Mesenteric fat pad (tissue), 1 donor: ENCODE measurements at regions not wholly inside any gene's neighbourhood (a gene's known extent, or its start where the extent isn't known, plus 50 kb on each side); places are given as distances from the start of the nearest gene placed in this dataset.

Source experiments
- DNase-seq: peaks from one replicate; pipeline ENCODE4 v3.0.0-alpha.2; 2020; ENCODE audit warnings: low spot score
- donor health status: DM: yes; HTN: yes; CAD: no.

DNA sequence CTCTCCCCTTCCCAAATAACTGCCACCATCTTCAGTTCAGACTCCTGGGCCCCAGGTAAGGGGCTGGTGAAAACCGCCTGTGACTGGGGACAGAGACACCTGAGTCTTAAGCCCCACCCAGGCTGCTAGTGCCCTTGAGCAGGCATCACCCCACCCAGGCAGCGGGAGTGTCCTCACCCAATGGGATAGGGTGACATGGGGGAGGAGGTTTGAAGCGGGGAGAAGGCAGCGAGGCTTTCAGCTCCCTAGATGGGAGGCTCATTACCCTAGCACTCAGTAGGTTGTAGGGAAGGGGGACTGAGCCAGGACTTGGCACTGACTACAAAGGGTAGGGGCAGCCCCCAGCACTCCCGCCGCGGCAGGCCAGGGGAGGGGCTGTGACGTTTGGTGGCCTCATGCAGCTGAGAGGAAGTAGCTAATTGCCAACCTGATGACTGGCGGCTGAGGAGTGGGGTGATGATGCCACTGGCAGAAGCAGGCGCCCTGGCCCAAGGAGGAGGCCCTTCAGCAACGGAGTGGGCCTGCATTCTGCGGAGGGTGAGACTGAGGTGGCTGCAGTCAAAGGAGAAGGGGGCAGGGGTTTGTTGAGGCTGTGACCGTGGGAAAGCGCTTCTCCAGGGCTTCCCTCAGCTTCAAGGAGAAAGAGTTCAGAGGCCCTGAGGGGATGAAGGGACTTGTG is 126.9 kb downstream of the MRPL14 start:
- no peak for DNase-seq

- no peak for DNase-seq
Observed at GRCh38 chr6:43999628-44000027, 127.6 kb downstream of the MRPL14 start.

- DNase-seq, result peak; percentile 49
Observed at GRCh38 chr6:43998592-43999243, 128.5 kb downstream of the MRPL14 start.

GRCh38 chr6:43997990-43998585 is 129.2 kb downstream of the MRPL14 start:
- DNase-seq, result peak; percentile 83

GRCh38 chr6:43997345-43997677 is 129.9 kb downstream of the MRPL14 start:
- DNase-seq, result peak; percentile 57

GRCh38 chr6:43996618-43997344 is 130.5 kb downstream of the MRPL14 start:
- DNase-seq, result no peak

GRCh38 chr6:43995137-43995536 is 132.1 kb downstream of the MRPL14 start:
- peak; percentile 64 for DNase-seq

DNA sequence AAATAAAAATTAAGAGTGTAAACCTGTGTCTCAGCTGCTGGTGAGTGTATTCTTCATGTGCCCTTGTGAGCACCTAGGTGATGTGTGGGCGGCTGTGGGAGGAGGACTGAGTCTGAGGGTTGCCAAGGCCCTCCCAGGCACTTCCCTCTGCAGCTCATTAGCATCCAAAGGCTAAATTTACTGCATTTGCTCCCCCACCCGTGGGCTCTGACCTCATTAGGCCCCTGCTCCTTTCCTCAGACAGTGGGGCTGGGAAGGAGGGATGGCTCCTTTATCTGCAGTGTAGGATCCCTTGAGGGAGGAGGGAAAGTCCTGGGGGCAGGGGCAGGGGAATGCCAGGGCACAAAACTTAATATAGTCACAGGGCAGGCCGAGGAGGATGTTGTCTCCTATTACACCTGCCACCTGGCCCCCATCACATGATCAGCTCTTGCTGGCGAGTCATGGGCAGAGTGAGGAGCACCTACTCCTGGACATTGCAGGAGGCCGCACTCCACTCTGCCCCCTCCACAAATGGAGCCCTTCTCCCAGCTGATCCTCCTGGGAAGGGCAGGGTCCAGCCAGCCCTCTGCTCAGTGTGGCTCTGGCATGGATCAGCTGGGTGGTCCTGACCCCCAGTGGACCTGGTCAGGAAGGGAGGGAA is 133.2 kb downstream of the MRPL14 start:
- no peak for DNase-seq

GRCh38 chr6:43992783-43993644 is 134.2 kb downstream of the MRPL14 start:
- no peak for DNase-seq

DNA sequence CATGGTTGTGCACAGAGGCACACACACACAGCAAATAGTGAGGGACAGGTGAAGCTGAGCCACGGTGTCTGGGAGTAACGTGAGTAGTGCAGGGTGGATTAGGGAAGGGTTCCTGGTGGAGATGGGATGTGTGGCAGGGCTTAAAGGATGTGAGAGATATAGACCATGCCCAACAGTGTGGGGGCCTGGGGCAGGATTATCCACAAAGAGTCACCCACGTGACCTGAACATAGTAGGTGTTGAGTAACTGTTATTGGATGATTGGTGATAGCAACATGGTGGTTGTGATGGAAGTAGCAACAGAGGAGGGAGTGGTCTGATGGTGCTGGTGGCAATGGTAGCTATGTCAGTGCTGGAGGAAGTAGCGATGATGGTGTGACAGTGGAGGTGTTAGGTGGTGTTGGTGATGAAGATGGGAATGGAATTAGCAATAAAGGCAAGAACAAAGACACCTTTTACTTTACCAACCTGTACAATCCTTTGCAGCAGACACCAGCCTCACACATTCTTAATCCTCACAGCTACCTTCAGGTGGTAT is 135.1 kb downstream of the MRPL14 start:
- no peak for DNase-seq

- no peak for DNase-seq
Observed at GRCh38 chr6:43990627-43991619, 136.3 kb downstream of the MRPL14 start.

DNA sequence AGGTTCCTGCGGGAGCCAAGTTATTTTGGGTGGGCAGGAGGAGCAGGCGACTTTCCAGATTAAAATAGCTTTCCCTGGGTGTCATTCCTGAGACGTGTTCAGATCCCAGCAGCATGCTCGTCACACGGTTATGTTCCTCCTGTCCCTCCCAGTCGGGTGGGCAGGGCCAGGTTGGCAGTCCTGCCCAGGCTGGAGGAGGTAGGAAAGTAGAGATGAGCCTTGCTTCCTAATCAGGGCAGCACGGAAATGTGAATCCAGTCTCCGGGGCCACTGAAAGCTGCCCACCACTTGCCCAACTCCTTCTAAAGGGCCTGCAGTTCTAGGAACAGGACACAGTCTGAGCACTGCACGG is 137.0 kb downstream of the MRPL14 start:
- no peak for DNase-seq

GRCh38 chr6:43989581-43990146 is 137.6 kb downstream of the MRPL14 start:
- no peak for DNase-seq

- no peak for DNase-seq
Observed at GRCh38 chr6:43988801-43989200, 138.5 kb downstream of the MRPL14 start.

DNA sequence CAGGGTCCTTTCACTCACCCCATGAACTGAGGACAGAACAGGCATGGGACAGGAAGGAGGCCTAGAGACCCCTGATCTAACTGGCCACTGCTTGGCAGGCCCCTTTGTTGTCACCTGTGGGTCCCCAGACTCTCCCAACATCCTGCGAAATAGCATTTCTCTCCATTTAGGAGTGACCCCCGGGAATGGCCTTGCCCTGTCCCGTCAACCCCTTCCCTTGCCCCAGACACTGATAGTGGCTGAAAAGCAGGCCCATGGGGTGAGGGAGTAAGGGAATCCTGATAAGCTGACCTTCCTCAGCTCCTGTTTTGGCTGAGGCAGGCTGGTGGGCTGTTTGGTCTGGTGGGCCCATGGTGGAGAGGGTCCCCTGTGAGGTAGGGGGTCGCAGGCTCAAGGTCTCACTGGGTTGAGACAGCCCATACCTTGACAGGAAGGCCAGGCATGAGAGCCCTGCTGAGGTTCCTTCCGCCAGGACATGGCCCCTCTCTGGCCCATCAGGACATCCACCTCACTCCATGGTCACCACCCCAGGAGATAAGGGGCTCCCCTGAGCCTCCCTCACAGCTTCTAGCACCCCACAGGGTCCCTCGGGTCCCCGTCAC is 139.3 kb downstream of the MRPL14 start:
- DNase-seq, result no peak

- no peak for DNase-seq
Observed at GRCh38 chr6:43986177-43986825, 141.0 kb downstream of the MRPL14 start.

GRCh38 chr6:43985329-43985728 is 141.9 kb downstream of the MRPL14 start:
- DNase-seq, result no peak
